ENCODE measurements at regions not wholly inside any gene's neighbourhood (a gene's known extent, or its start where the extent isn't known, plus 50 kb on each side); places are given as distances from the start of the nearest gene placed in this dataset.

GRCh38 chr2:59034106-59034505 lies 793.0 kb upstream of the FANCL start:
- WGBS (ENCODE audit: extremely low coverage, insufficient coverage, low lambda C conversion rate), result no CpG with 5 or more reads among the region's 3 CpGs
- no peak overlapping the region for H3K23ac ChIP-seq (ENCODE audit: low read length)

GRCh38 chr2:59033661-59034060 lies 792.5 kb upstream of the FANCL start:
- Histone ChIP-seq H3K4me2 (ENCODE audit: low read length) (no peak overlapping the region), H2BK5ac (ENCODE audit: low read length) (no peak overlapping the region), H4K5ac (ENCODE audit: low read length) (no peak overlapping the region), H3K18ac (ENCODE audit: low read length) (no peak overlapping the region), H3K27ac (ENCODE audit: low read depth, low read length) (no peak overlapping the region), H3K36me3 (ENCODE audit: control insufficient read depth, insufficient read depth, low read length) (no peaks in the 10 kb centered on the region), H3K27me3 (ENCODE audit: insufficient read depth, low read length, poor library complexity) (no peaks in the 10 kb centered on the region), H3K4ac (ENCODE audit: low read depth, low read length) (no peak overlapping the region), H2BK15ac (replicated peaks; ENCODE audit: low read depth) (no peak overlapping the region), H4K8ac (ENCODE audit: low read depth, low read length) (no peak overlapping the region), H3K79me2 (ENCODE audit: control insufficient read depth, insufficient read depth, low read length) (no peaks in the 10 kb centered on the region), H3K79me1 (ENCODE audit: low read length) (no peaks in the 10 kb centered on the region), H3K4me1 (ENCODE audit: control insufficient read depth, low read depth, low read length) (no peaks in the 10 kb centered on the region), H3K4me3 (ENCODE audit: low read length) (no peak overlapping the region), H2BK120ac (ENCODE audit: low read depth, low read length) (no peak overlapping the region), H3K9ac (ENCODE audit: low read length) (no peak overlapping the region), H3K23ac (ENCODE audit: low read length) (no peak overlapping the region), H3K56ac (ENCODE audit: low read length) (no peak overlapping the region), H2AK5ac (ENCODE audit: low read length) (no peak overlapping the region)
- DNase-seq, result no peak
- 100% methylated on average over 1 of the region's 1 CpG for WGBS (ENCODE audit: extremely low coverage, insufficient coverage, low lambda C conversion rate)

More at GRCh38 chr2:59034106-59034505, 793.0 kb upstream of the FANCL start:
- Histone ChIP-seq H3K18ac (ENCODE audit: low read length) (no peak overlapping the region), H3K27ac (ENCODE audit: low read depth, low read length) (no peak overlapping the region), H3K79me1 (ENCODE audit: low read length) (no peaks in the 10 kb centered on the region), H2BK15ac (replicated peaks; ENCODE audit: low read depth) (no peak overlapping the region), H3K4me2 (ENCODE audit: low read length) (no peak overlapping the region), H3K79me2 (ENCODE audit: control insufficient read depth, insufficient read depth, low read length) (no peaks in the 10 kb centered on the region), H3K56ac (ENCODE audit: low read length) (no peak overlapping the region), H2BK120ac (ENCODE audit: low read depth, low read length) (no peak overlapping the region), H3K9ac (ENCODE audit: low read length) (no peak overlapping the region), H3K4me1 (ENCODE audit: control insufficient read depth, low read depth, low read length) (no peaks in the 10 kb centered on the region), H3K36me3 (ENCODE audit: control insufficient read depth, insufficient read depth, low read length) (no peaks in the 10 kb centered on the region), H3K27me3 (ENCODE audit: insufficient read depth, low read length, poor library complexity) (no peaks in the 10 kb centered on the region), H4K5ac (ENCODE audit: low read length) (no peak overlapping the region), H3K4ac (ENCODE audit: low read depth, low read length) (no peak overlapping the region), H3K4me3 (ENCODE audit: low read length) (no peak overlapping the region), H4K8ac (ENCODE audit: low read depth, low read length) (no peak overlapping the region), H2BK5ac (ENCODE audit: low read length) (no peak overlapping the region), H2AK5ac (ENCODE audit: low read length) (no peak overlapping the region)
- no peak for DNase-seq

- DNase-seq, result no peak
- WGBS (ENCODE audit: extremely low coverage, insufficient coverage, low lambda C conversion rate), result no CpG with 5 or more reads among the region's 3 CpGs
- H2AK5ac ChIP-seq (ENCODE audit: low read length), result no peak overlapping the region
Observed at GRCh38 chr2:59032499-59032898, 791.4 kb upstream of the FANCL start.

GRCh38 chr2:59029058-59029457 lies 787.9 kb upstream of the FANCL start:
- Histone ChIP-seq H2BK5ac (ENCODE audit: low read length) (no peak overlapping the region), H3K36me3 (ENCODE audit: control insufficient read depth, insufficient read depth, low read length) (no peaks in the 10 kb centered on the region), H4K8ac (ENCODE audit: low read depth, low read length) (no peak overlapping the region), H2BK120ac (ENCODE audit: low read depth, low read length) (no peak overlapping the region), H3K56ac (ENCODE audit: low read length) (no peak overlapping the region), H3K4me1 (ENCODE audit: control insufficient read depth, low read depth, low read length) (no peaks in the 10 kb centered on the region), H4K5ac (ENCODE audit: low read length) (no peak overlapping the region), H3K79me2 (ENCODE audit: control insufficient read depth, insufficient read depth, low read length) (no peaks in the 10 kb centered on the region), H2AK5ac (ENCODE audit: low read length) (no peak overlapping the region), H3K27me3 (ENCODE audit: insufficient read depth, low read length, poor library complexity) (no peaks in the 10 kb centered on the region), H3K4me3 (ENCODE audit: low read length) (no peak overlapping the region), H3K4ac (ENCODE audit: low read depth, low read length) (no peak overlapping the region), H3K18ac (ENCODE audit: low read length) (no peak overlapping the region), H3K23ac (ENCODE audit: low read length) (no peak overlapping the region), H3K4me2 (ENCODE audit: low read length) (no peak overlapping the region), H3K27ac (ENCODE audit: low read depth, low read length) (no peak overlapping the region), H3K9ac (ENCODE audit: low read length) (no peak overlapping the region), H2BK15ac (replicated peaks; ENCODE audit: low read depth) (no peak overlapping the region), H3K79me1 (ENCODE audit: low read length) (no peaks in the 10 kb centered on the region)
- WGBS (ENCODE audit: extremely low coverage, insufficient coverage, low lambda C conversion rate), result no CpG with 5 or more reads among the region's 6 CpGs
- no peak for DNase-seq

More at GRCh38 chr2:59032499-59032898, 791.4 kb upstream of the FANCL start:
- Histone ChIP-seq H3K4me3 (ENCODE audit: low read length) (no peak overlapping the region), H2BK5ac (ENCODE audit: low read length) (no peak overlapping the region), H4K5ac (ENCODE audit: low read length) (no peak overlapping the region), H4K8ac (ENCODE audit: low read depth, low read length) (no peak overlapping the region), H2BK15ac (replicated peaks; ENCODE audit: low read depth) (no peak overlapping the region), H3K9ac (ENCODE audit: low read length) (no peak overlapping the region), H3K79me1 (ENCODE audit: low read length) (no peaks in the 10 kb centered on the region), H3K4ac (ENCODE audit: low read depth, low read length) (no peak overlapping the region), H3K4me2 (ENCODE audit: low read length) (no peak overlapping the region), H2BK120ac (ENCODE audit: low read depth, low read length) (no peak overlapping the region), H3K18ac (ENCODE audit: low read length) (no peak overlapping the region), H3K27me3 (ENCODE audit: insufficient read depth, low read length, poor library complexity) (no peaks in the 10 kb centered on the region), H3K36me3 (ENCODE audit: control insufficient read depth, insufficient read depth, low read length) (no peaks in the 10 kb centered on the region), H3K23ac (ENCODE audit: low read length) (no peak overlapping the region), H3K56ac (ENCODE audit: low read length) (no peak overlapping the region), H3K27ac (ENCODE audit: low read depth, low read length) (no peak overlapping the region), H3K79me2 (ENCODE audit: control insufficient read depth, insufficient read depth, low read length) (no peaks in the 10 kb centered on the region), H3K4me1 (ENCODE audit: control insufficient read depth, low read depth, low read length) (no peaks in the 10 kb centered on the region)

- DNase-seq, result no peak
- no peak overlapping the region for H3K27ac ChIP-seq (ENCODE audit: low read depth, low read length)
- H3K9ac ChIP-seq (ENCODE audit: low read length), result no peak overlapping the region
- H3K36me3 ChIP-seq (ENCODE audit: control insufficient read depth, insufficient read depth, low read length), result no peaks in the 10 kb centered on the region
- no peak overlapping the region for H4K5ac ChIP-seq (ENCODE audit: low read length)
- no peak overlapping the region for H4K8ac ChIP-seq (ENCODE audit: low read depth, low read length)
- H3K4me1 ChIP-seq (ENCODE audit: control insufficient read depth, low read depth, low read length), result no peaks in the 10 kb centered on the region
- no peak overlapping the region for H3K23ac ChIP-seq (ENCODE audit: low read length)
- H2BK120ac ChIP-seq (ENCODE audit: low read depth, low read length), result no peak overlapping the region
- no peak overlapping the region for H2BK15ac ChIP-seq (replicated peaks; ENCODE audit: low read depth)
- H3K27me3 ChIP-seq (ENCODE audit: insufficient read depth, low read length, poor library complexity), result no peaks in the 10 kb centered on the region
- no peaks in the 10 kb centered on the region for H3K79me2 ChIP-seq (ENCODE audit: control insufficient read depth, insufficient read depth, low read length)
- no peaks in the 10 kb centered on the region for H3K79me1 ChIP-seq (ENCODE audit: low read length)
- H3K4me3 ChIP-seq (ENCODE audit: low read length), result no peak overlapping the region
- H3K4me2 ChIP-seq (ENCODE audit: low read length), result no peak overlapping the region
- no peak overlapping the region for H2AK5ac ChIP-seq (ENCODE audit: low read length)
- H3K18ac ChIP-seq (ENCODE audit: low read length), result no peak overlapping the region
- H3K4ac ChIP-seq (ENCODE audit: low read depth, low read length), result no peak overlapping the region
- H2BK5ac ChIP-seq (ENCODE audit: low read length), result no peak overlapping the region
- H3K56ac ChIP-seq (ENCODE audit: low read length), result no peak overlapping the region
- no CpG with 5 or more reads among the region's 4 CpGs for WGBS (ENCODE audit: extremely low coverage, insufficient coverage, low lambda C conversion rate)
Observed at GRCh38 chr2:59027320-59027719, 786.2 kb upstream of the FANCL start.

- Histone ChIP-seq H3K18ac (ENCODE audit: low read length) (no peak overlapping the region), H3K79me2 (ENCODE audit: control insufficient read depth, insufficient read depth, low read length) (no peaks in the 10 kb centered on the region), H2BK15ac (replicated peaks; ENCODE audit: low read depth) (no peak overlapping the region), H4K5ac (ENCODE audit: low read length) (no peak overlapping the region), H3K4me1 (ENCODE audit: control insufficient read depth, low read depth, low read length) (no peaks in the 10 kb centered on the region), H2BK120ac (ENCODE audit: low read depth, low read length) (no peak overlapping the region), H3K79me1 (ENCODE audit: low read length) (no peaks in the 10 kb centered on the region), H3K27ac (ENCODE audit: low read depth, low read length) (no peak overlapping the region), H2BK5ac (ENCODE audit: low read length) (no peak overlapping the region), H2AK5ac (ENCODE audit: low read length) (no peak overlapping the region), H3K9ac (ENCODE audit: low read length) (no peak overlapping the region), H3K23ac (ENCODE audit: low read length) (no peak overlapping the region), H3K27me3 (ENCODE audit: insufficient read depth, low read length, poor library complexity) (no peaks in the 10 kb centered on the region), H3K4me2 (ENCODE audit: low read length) (no peak overlapping the region), H3K4ac (ENCODE audit: low read depth, low read length) (no peak overlapping the region), H3K36me3 (ENCODE audit: control insufficient read depth, insufficient read depth, low read length) (no peaks in the 10 kb centered on the region), H4K8ac (ENCODE audit: low read depth, low read length) (no peak overlapping the region), H3K56ac (ENCODE audit: low read length) (no peak overlapping the region), H3K4me3 (ENCODE audit: low read length) (no peak overlapping the region)
- no CpG with 5 or more reads among the region's 5 CpGs for WGBS (ENCODE audit: extremely low coverage, insufficient coverage, low lambda C conversion rate)
- peak; percentile 64 for DNase-seq
Observed at GRCh38 chr2:59025157-59025757, 784.1 kb upstream of the FANCL start.

Data from mesendoderm (in vitro differentiated cells).